Kidney epithelial cell (primary cell): ENCODE measurements at regions not wholly inside any gene's neighbourhood (a gene's known extent, or its start where the extent isn't known, plus 50 kb on each side); places are given as distances from the start of the nearest gene placed in this dataset.

Source experiments
- DNase-seq: peaks from one replicate; pipeline ENCODE4 v3.0.0-alpha.2; 2010; ENCODE audit warnings: low read depth
- H3K27me3 ChIP-seq: 2 replicates; pipeline ENCODE4 v1.6.0; 2011; ENCODE audit warnings: low read length; ENCODE audit not compliant: control insufficient read depth, insufficient read depth
- H3K36me3 ChIP-seq: 2 replicates; pipeline ENCODE4 v1.5.1; 2011; ENCODE audit warnings: low read length; ENCODE audit not compliant: control insufficient read depth, insufficient read depth
- H3K4me3 ChIP-seq: 2 replicates; pipeline ENCODE4 v1.5.1; 2011; ENCODE audit warnings: low read depth, mild to moderate bottlenecking, control low read depth, low read length
- TF ChIP-seq, protein P1 (sequence below): IDR thresholded peaks from 2 replicates; pipeline ENCODE4 v1.5.1; 2011; ENCODE audit warnings: mild to moderate bottlenecking, moderate library complexity, low read length, control low read depth, inconsistent platforms; ENCODE audit not compliant: insufficient read depth, poor library complexity, severe bottlenecking

DNA sequence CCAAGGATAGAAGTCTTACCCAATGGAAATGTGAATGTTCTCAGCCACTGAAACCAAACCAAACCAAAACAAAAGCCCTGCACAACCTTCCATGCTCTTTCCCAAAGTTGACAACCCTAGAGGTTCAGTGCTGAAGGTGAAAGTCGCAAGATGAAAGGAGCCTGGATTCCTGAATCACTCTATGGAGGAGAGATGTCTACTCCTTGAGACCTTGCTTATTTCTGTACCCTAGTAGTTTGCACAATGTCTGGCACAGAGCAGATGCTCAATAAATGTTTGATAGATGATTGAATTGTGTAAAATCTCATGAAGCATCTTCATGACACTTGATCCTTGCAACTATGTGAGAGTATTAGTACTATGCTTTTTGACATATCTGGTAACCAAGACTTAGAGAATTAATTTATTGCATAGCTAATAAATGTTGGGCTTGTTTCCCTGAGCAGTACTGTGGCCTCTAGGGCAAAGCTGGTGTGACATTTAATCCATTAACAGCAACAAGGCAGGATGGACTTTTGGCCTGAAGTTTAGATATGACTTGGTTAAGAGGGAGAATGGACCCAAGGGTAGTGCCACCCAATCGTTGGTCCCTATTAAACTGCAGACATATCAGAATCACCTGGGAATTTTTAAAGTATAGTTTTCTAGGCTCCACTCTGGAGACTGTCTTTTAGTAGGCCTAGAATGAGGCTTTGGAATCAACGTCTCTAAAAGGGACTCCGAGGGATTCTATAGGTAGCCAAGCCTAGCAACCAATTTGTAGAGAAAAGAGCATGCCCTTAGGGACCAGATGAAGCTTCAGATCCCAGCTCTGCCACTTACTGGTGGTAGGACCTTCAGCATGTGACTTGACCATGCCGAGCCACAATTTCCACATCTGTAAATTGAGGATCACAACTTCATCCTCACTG is 145.9 kb downstream of the DDX1 start:
- Histone ChIP-seq H3K36me3 (no peaks in the 10 kb centered on the region), H3K27me3 (no peaks in the 10 kb centered on the region), H3K4me3 (no peak overlapping the region)
- no peak for DNase-seq
- TF ChIP-seq, protein P1, sequence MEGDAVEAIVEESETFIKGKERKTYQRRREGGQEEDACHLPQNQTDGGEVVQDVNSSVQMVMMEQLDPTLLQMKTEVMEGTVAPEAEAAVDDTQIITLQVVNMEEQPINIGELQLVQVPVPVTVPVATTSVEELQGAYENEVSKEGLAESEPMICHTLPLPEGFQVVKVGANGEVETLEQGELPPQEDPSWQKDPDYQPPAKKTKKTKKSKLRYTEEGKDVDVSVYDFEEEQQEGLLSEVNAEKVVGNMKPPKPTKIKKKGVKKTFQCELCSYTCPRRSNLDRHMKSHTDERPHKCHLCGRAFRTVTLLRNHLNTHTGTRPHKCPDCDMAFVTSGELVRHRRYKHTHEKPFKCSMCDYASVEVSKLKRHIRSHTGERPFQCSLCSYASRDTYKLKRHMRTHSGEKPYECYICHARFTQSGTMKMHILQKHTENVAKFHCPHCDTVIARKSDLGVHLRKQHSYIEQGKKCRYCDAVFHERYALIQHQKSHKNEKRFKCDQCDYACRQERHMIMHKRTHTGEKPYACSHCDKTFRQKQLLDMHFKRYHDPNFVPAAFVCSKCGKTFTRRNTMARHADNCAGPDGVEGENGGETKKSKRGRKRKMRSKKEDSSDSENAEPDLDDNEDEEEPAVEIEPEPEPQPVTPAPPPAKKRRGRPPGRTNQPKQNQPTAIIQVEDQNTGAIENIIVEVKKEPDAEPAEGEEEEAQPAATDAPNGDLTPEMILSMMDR: no peak

DNA sequence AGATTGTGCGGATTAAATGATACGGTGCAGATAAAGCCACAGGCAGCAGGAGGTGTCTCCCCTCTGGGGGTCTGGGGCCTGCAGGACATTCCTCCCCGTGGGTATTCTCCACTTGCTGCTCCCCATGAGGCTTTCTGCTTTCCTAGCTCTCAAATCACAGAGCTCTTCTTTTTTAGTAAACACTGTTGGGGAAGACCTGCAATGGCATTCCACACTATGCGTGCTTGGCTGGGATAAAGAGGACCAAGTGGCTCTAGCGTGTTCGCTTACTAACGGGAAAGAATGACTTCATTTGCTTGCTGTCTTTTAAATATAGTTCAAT is 146.5 kb downstream of the DDX1 start:
- H3K36me3 ChIP-seq: no peaks in the 10 kb centered on the region
- DNase-seq: no peak
- TF ChIP-seq, protein P1: no peak
- H3K4me3 ChIP-seq: no peak overlapping the region
- no peaks in the 10 kb centered on the region for H3K27me3 ChIP-seq

DNA sequence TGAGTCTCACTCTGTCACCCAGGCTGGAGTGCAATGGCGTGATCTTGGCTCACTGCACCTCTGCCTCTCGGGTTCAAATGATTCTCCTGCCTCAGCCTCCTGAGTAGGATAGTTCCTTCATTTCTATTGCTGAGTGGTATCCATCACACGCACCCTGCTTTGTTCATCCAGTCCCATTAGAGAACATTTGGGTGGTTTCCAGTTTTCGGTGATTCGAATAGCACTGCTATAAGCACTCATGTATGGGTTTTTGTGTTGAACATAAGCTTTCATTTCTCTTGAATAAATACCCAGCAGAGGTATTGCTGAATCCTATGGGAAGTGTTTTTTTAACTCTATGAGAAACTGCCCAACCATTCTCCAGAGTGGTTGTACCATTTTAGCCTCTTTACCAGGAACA is 147.3 kb downstream of the DDX1 start:
- DNase-seq: no peak
- Histone ChIP-seq H3K27me3 (no peaks in the 10 kb centered on the region), H3K4me3 (no peak overlapping the region), H3K36me3 (no peaks in the 10 kb centered on the region)
- TF ChIP-seq, protein P1: no peak

DNA sequence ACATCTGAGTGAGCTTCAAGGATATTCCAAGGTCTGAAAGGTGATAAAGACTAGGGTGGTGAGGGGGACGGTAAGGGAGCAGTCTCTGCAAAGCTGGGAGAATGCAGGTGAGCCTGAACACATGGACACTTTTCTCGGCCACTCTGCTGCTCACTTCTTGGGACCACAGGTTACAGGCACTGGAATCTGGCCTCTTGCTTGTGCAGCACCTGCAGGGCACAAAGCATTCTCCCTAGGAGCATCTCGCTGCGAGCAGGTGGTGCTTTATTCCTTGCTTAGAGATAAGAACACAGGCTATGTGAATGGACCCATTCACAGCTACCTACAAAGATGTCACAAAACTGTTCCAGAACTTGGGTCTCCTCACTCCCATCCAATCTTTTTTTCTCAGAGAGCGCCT is 153.2 kb downstream of the DDX1 start:
- DNase-seq: no peak
- TF ChIP-seq, protein P1: no peak
- Histone ChIP-seq H3K27me3 (no peaks in the 10 kb centered on the region), H3K4me3 (no peak overlapping the region), H3K36me3 (no peaks in the 10 kb centered on the region)

DNA sequence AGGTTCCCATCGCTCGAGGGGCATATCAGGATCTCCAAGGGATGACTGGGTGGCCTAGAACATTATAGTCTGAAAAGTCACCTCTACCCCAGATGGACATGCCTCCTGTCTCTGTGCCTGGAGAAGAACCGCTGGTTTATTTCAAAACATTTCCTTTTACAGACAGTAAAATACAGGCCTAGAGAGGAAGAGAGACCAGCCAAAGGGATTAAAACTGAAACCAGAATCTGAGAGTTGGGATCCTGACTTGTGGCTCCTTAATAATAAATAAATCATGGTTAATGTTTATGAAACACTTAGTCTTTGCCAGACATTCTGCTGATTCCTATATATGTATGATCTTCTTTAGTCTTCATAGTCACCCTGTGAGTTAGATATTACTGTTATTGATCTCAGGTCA is 153.7 kb downstream of the DDX1 start:
- no peak for DNase-seq
- TF ChIP-seq, protein P1: no peak
- Histone ChIP-seq H3K27me3 (no peaks in the 10 kb centered on the region), H3K4me3 (no peak overlapping the region), H3K36me3 (no peaks in the 10 kb centered on the region)
